A673 (cell line): ENCODE measurements at regions not wholly inside any gene's neighbourhood (a gene's known extent, or its start where the extent isn't known, plus 50 kb on each side); places are given as distances from the start of the nearest gene placed in this dataset.

Source experiments
- BruUV-seq: library from RNA; stranded (reverse); fragments of 400-500 nt; replicated peaks from 2 replicates; lab custom pipeline; 2021; lab: Mats Ljungman, UMichigan
- CTCF ChIA-PET: fragments of 300-600 bp; sonication (Branson Sonifier 250); formaldehyde crosslinking; loops from one replicate; lab custom pipeline; 2022; ENCODE audit warnings: antibody characterized with exemption; lab: Charles Lee
- POLR2A ChIA-PET: fragments of 300-600 bp; sonication (Branson Sonifier 250); formaldehyde crosslinking; loops from one replicate; lab custom pipeline; 2022; ENCODE audit warnings: antibody characterized with exemption; ENCODE audit not compliant: low non-redundant PET; lab: Charles Lee
- DNase-seq: peaks from one replicate; pipeline ENCODE4 v3.0.0-alpha.2; 2015; ENCODE audit warnings: low spot score
- H3K27ac ChIP-seq: fragments of 200-600 bp; sonication (generic); 2 replicates; pipeline ENCODE4 v1.5.1; 2016; ENCODE audit warnings: mixed run types, low read depth, mild to moderate bottlenecking, mixed read lengths, antibody characterized with exemption, low read length; ENCODE audit not compliant: poor library complexity, severe bottlenecking
- H3K27me3 ChIP-seq: fragments of 200-600 bp; sonication (generic); replicated peaks from 2 replicates; pipeline ENCODE4 v1.6.1; 2017; ENCODE audit warnings: mixed run types, low read depth, mild to moderate bottlenecking, mixed read lengths, antibody characterized with exemption, low read length; ENCODE audit not compliant: insufficient read depth, poor library complexity
- H3K36me3 ChIP-seq: fragments of 200-600 bp; sonication (generic); 2 replicates; pipeline ENCODE4 v1.6.1; 2016; ENCODE audit warnings: mixed run types, mild to moderate bottlenecking, mixed read lengths, antibody characterized with exemption, low read length; ENCODE audit not compliant: insufficient read depth, poor library complexity, severe bottlenecking
- H3K4me1 ChIP-seq: fragments of 200-600 bp; sonication (generic); 2 replicates; pipeline ENCODE4 v1.6.1; 2017; ENCODE audit warnings: mixed run types, mild to moderate bottlenecking, mixed read lengths, antibody characterized with exemption, low read length; ENCODE audit not compliant: insufficient read depth, poor library complexity, severe bottlenecking
- H3K4me3 ChIP-seq: fragments of 200-600 bp; sonication (generic); 2 replicates; pipeline ENCODE4 v1.5.1; 2016; ENCODE audit warnings: low read depth, mixed run types, mild to moderate bottlenecking, mixed read lengths, low read length; ENCODE audit not compliant: poor library complexity, severe bottlenecking
- H3K9me3 ChIP-seq: fragments of 200-600 bp; sonication (generic); 2 replicates; pipeline ENCODE4 v1.6.1; 2016; ENCODE audit warnings: mixed run types, low read depth, mild to moderate bottlenecking, mixed read lengths, antibody characterized with exemption, low read length; ENCODE audit not compliant: poor library complexity, severe bottlenecking
- EZH2 ChIP-seq: fragments of 200-600 bp; sonication (generic); IDR thresholded peaks from 2 replicates; pipeline ENCODE4 v1.6.1; 2017; ENCODE audit warnings: borderline replicate concordance, low read depth, mild to moderate bottlenecking, mixed read lengths, antibody characterized with exemption, low read length; ENCODE audit not compliant: poor library complexity, severe bottlenecking
- intact Hi-C: fragments of 100-400 bp; cut with micrococcal nuclease; formaldehyde crosslinking; loops from one replicate; pipeline ENCODE4 v1.10.0; 2022; ENCODE audit not compliant: unreplicated experiment
- TF ChIP-seq, protein P1 (sequence below): fragments of 300-800, 200-600 bp; sonication (generic); conservative IDR thresholded peaks from 2 replicates; pipeline ENCODE4 v1.5.1; 2017; ENCODE audit warnings: low read depth, mild to moderate bottlenecking, antibody characterized with exemption, low read length, moderate library complexity, mixed read lengths

DNA sequence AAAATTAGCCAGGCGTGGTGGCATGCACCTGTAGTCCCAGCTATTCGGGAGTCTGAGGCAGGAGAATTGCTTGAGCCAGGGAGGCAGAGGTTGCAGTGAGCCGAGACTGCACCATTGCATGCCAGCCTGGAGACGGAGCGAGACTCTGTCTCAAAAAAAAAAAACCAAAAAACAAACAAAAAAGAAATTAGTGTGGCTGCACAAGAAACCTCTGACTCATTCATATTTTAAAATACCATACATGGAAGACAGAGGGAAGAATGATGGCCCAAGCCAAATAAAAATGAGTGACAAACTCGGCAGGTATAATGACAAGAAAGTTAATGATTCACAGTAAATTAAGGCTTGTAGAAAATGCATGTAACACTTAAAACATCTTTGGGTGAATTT is 875.8 kb downstream of the EPHA4 start:
- ChIA-PET CTCF (no interaction called here), POLR2A (no interaction called here)
- no peak overlapping the region for H3K4me3 ChIP-seq
- no peak overlapping the region for H3K27ac ChIP-seq
- no peak for TF ChIP-seq EZH2
- TF ChIP-seq, protein P1, sequence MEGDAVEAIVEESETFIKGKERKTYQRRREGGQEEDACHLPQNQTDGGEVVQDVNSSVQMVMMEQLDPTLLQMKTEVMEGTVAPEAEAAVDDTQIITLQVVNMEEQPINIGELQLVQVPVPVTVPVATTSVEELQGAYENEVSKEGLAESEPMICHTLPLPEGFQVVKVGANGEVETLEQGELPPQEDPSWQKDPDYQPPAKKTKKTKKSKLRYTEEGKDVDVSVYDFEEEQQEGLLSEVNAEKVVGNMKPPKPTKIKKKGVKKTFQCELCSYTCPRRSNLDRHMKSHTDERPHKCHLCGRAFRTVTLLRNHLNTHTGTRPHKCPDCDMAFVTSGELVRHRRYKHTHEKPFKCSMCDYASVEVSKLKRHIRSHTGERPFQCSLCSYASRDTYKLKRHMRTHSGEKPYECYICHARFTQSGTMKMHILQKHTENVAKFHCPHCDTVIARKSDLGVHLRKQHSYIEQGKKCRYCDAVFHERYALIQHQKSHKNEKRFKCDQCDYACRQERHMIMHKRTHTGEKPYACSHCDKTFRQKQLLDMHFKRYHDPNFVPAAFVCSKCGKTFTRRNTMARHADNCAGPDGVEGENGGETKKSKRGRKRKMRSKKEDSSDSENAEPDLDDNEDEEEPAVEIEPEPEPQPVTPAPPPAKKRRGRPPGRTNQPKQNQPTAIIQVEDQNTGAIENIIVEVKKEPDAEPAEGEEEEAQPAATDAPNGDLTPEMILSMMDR: no peak
- no peaks in the 10 kb centered on the region for H3K27me3 ChIP-seq
- DNase-seq: no peak
- H3K36me3 ChIP-seq: no peaks in the 10 kb centered on the region
- intact Hi-C loops: no loop called here
- no peaks in the 10 kb centered on the region for H3K4me1 ChIP-seq
- BruUV-seq: no TSS peak
- H3K9me3 ChIP-seq: no peaks in the 10 kb centered on the region

DNA sequence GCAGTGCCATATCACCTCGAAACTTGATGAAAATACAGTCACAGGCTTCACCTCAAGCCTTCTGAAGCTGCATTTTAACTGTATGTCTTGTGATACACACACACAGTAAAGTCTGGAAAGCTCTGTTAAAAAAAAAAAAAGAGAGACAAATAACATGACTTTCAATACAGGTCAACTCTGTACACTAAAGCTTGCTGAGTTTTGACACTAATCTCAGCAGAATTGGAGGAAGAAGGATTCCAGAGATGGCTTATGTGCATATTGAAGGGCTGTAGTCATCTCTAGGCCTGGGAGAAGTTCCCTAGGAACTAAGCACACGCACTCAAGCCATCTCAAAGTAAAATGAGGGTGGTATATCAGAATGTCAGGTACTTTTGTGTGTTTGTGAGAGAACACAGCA is 875.1 kb downstream of the EPHA4 start:
- ChIA-PET POLR2A (no interaction called here), CTCF (no interaction called here)
- H3K27me3 ChIP-seq: no peaks in the 10 kb centered on the region
- no peak overlapping the region for H3K4me3 ChIP-seq
- no peak for TF ChIP-seq EZH2
- TF ChIP-seq, protein P1: no peak
- DNase-seq: no peak
- no peaks in the 10 kb centered on the region for H3K9me3 ChIP-seq
- no peak overlapping the region for H3K27ac ChIP-seq
- no peaks in the 10 kb centered on the region for H3K4me1 ChIP-seq
- H3K36me3 ChIP-seq: no peaks in the 10 kb centered on the region
- no TSS peak for BruUV-seq
- intact Hi-C loops: no loop called here

- no peaks in the 10 kb centered on the region for H3K4me1 ChIP-seq
- H3K4me3 ChIP-seq: no peak overlapping the region
- no TSS peak for BruUV-seq
- CTCF ChIA-PET: no interaction called here
- no peaks in the 10 kb centered on the region for H3K36me3 ChIP-seq
- TF ChIP-seq, protein P1: no peak
- no peak for TF ChIP-seq EZH2
- no peaks in the 10 kb centered on the region for H3K9me3 ChIP-seq
- no peak overlapping the region for H3K27ac ChIP-seq
- DNase-seq: no peak
- POLR2A ChIA-PET: no interaction called here
- intact Hi-C loops: no loop called here
- H3K27me3 ChIP-seq: no peaks in the 10 kb centered on the region
Measured at GRCh38 chr2:220701115-220701514, 871.0 kb downstream of the EPHA4 start.
